Heart left ventricle (tissue), 13 donors: ENCODE measurements at regions not wholly inside any gene's neighbourhood (a gene's known extent, or its start where the extent isn't known, plus 50 kb on each side); places are given as distances from the start of the nearest gene placed in this dataset.

ENCODE experiments used
- POLR2A ChIP-seq, 2 donors: fragments of 450-650 bp; IDR thresholded peaks; one replicate each; pipeline ENCODE4 v1.6.1; 2017; ENCODE audit warnings: antibody characterized with exemption in 2 of 2, mild to moderate bottlenecking in 2 of 2, moderate library complexity in 2 of 2
- TF ChIP-seq, protein P1 (sequence below), 12 donors: fragments of 200-600 bp; sonication (generic) in 4 of 12; IDR thresholded peaks; one replicate each; pipeline versions ENCODE4 v1.5.0 to v1.8.0; 2018 to 2022; ENCODE audit warnings: antibody characterized with exemption in 12 of 12, mild to moderate bottlenecking in 5 of 12
- donor health status: ischemic (EF 13 %, LVEDD 7.1; RV severe dilation, severe dysfunction).
- donor health status: DM: no; HTN: yes; CAD: no.
- donor health status: DM: no; HTN: no; CAD: no.
- donor health status: ischemic (EF 25% LVEDD 6.9; RV normal size, moderate dysfunction).
- donor health status: ischemic (EF 25% LVEDD 5.7; RV mildly dilated, moderate dysfunction).
- donor health status: ischemic (EF 35%, LVEDD 5.7; RV mildly dilated, moderate dysfunction).
- donor health status: nonischemic (EF 11% LVEDD 7.7; RV severe dilation, severe dysfunction).
- donor health status: DM: yes; HTN: yes; CAD: no.
- donor health status: PGD.
- donor health status: ischemic (EF 29% LVEDD 5.4; RV normal size, mild dysfunction).
- donor health status: nonischemic (EF 23%, LVEDD 6.1; RV moderate dilation, normal function).

DNA sequence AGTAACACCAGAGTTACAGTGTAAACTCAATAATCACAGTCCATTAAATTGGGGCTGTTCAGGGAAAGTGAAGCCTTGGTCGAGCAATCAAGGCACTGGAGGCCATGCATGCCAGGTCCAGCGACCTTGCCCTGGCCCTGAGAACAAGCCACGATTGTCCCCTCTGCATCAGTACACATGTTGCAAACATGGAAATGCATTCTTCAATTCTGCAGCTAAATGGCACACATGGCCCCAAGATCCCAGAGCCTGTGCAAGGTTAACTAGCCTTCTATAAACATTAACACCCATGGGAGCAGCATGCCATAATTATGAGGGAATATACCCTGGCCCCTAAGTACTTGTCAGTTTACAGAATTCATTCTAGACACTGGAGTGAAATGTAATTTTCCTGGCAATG is 204.7 kb downstream of the HS3ST3B1 start:
- TF ChIP-seq, protein P1, sequence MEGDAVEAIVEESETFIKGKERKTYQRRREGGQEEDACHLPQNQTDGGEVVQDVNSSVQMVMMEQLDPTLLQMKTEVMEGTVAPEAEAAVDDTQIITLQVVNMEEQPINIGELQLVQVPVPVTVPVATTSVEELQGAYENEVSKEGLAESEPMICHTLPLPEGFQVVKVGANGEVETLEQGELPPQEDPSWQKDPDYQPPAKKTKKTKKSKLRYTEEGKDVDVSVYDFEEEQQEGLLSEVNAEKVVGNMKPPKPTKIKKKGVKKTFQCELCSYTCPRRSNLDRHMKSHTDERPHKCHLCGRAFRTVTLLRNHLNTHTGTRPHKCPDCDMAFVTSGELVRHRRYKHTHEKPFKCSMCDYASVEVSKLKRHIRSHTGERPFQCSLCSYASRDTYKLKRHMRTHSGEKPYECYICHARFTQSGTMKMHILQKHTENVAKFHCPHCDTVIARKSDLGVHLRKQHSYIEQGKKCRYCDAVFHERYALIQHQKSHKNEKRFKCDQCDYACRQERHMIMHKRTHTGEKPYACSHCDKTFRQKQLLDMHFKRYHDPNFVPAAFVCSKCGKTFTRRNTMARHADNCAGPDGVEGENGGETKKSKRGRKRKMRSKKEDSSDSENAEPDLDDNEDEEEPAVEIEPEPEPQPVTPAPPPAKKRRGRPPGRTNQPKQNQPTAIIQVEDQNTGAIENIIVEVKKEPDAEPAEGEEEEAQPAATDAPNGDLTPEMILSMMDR (IDR thresholded peaks at IDR 0.05): no peak
- no peak for TF ChIP-seq POLR2A (IDR thresholded peaks at IDR 0.05)
